ENCODE measurements at regions not wholly inside any gene's neighbourhood (a gene's known extent, or its start where the extent isn't known, plus 50 kb on each side); places are given as distances from the start of the nearest gene placed in this dataset.

GRCh38 chr4:84177831-84178542 is 321.1 kb downstream of the NKX6-1 start:
- TF ChIP-seq CTCF (IDR thresholded peaks at IDR 0.05) (no peak), TCF7L2 (IDR thresholded peaks at IDR 0.05; ENCODE audit: low read depth, low read length) (no peak), REST (IDR thresholded peaks at IDR 0.05; ENCODE audit: insufficient read depth in 1 of 2, low read depth in 2 of 2, low read length in 1 of 2) (no peak), POLR2AphosphoS5 (IDR thresholded peaks at IDR 0.05; ENCODE audit: low read depth, low read length) (no peak)
